ENCODE measurements at regions not wholly inside any gene's neighbourhood (a gene's known extent, or its start where the extent isn't known, plus 50 kb on each side); places are given as distances from the start of the nearest gene placed in this dataset.

- no peak for DNase-seq
- Mint-ChIP-seq H3K27ac (ENCODE audit: unreplicated experiment) (no peak overlapping the region), H3K36me3 (ENCODE audit: insufficient read depth, unreplicated experiment) (no peaks in the 10 kb centered on the region), H3K27me3 (ENCODE audit: insufficient read depth, unreplicated experiment) (no peaks in the 10 kb centered on the region), H3K4me1 (ENCODE audit: low read depth, unreplicated experiment) (no peaks in the 10 kb centered on the region), H3K4me3 (ENCODE audit: unreplicated experiment) (no peak overlapping the region), H3K9me3 (ENCODE audit: unreplicated experiment) (no peaks in the 10 kb centered on the region)
- BruUV-seq (replicated peaks) = no TSS peak
- CTCF ChIA-PET = no interaction called here
- TF ChIP-seq, protein P1, sequence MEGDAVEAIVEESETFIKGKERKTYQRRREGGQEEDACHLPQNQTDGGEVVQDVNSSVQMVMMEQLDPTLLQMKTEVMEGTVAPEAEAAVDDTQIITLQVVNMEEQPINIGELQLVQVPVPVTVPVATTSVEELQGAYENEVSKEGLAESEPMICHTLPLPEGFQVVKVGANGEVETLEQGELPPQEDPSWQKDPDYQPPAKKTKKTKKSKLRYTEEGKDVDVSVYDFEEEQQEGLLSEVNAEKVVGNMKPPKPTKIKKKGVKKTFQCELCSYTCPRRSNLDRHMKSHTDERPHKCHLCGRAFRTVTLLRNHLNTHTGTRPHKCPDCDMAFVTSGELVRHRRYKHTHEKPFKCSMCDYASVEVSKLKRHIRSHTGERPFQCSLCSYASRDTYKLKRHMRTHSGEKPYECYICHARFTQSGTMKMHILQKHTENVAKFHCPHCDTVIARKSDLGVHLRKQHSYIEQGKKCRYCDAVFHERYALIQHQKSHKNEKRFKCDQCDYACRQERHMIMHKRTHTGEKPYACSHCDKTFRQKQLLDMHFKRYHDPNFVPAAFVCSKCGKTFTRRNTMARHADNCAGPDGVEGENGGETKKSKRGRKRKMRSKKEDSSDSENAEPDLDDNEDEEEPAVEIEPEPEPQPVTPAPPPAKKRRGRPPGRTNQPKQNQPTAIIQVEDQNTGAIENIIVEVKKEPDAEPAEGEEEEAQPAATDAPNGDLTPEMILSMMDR (IDR thresholded peaks at IDR 0.05; ENCODE audit: insufficient read depth in 1 of 2, low read depth in 1 of 2, low read length in 1 of 2, severe bottlenecking in 1 of 2, unreplicated experiment in 1 of 2) = no peak
- H3K27me3 ChIP-seq (replicated peaks; ENCODE audit: control insufficient read depth, insufficient read depth, low read length) = no peaks in the 10 kb centered on the region
- POLR2A ChIA-PET = no interaction called here
- intact Hi-C loops (cut with micrococcal nuclease; ENCODE audit: unreplicated experiment) = no loop called here
- H3K4me3 ChIP-seq (ENCODE audit: low read depth, low read length) = no peak overlapping the region
- no peaks in the 10 kb centered on the region for H3K4me1 ChIP-seq
- no peaks in the 10 kb centered on the region for H3K9me3 ChIP-seq
- H3K36me3 ChIP-seq (ENCODE audit: control insufficient read depth, insufficient read depth, low read length) = no peaks in the 10 kb centered on the region
These were observed 86.5 kb upstream of the CENPW start for GRCh38 chr6:126253431-126253830.

DNA sequence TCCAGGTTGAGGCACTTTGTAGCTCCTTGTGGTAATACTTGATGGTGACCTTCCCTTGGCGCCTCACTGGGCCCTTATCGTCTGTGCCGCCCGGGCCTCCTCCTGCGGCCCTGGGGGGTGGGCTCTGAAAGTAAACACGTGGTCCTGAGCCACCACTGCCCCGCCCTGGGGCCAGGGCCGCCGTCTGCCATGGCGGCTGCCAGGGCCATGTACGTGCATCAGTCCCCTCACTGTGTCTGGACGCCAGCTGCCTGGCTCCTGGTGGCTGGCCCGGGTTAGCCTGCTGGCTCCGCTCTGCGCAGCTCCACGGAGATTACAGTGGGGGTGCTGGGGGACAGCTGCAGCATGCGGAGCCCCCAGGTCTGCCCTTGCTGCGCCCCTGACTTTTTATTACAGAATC lies 81.8 kb upstream of the CENPW start:
- ChIA-PET POLR2A (no interaction called here), CTCF (no interaction called here)
- Histone ChIP-seq H3K4me3 (ENCODE audit: low read depth, low read length) (no peak overlapping the region), H3K9me3 (no peaks in the 10 kb centered on the region), H3K4me1 (no peaks in the 10 kb centered on the region), H3K27me3 (replicated peaks; ENCODE audit: control insufficient read depth, insufficient read depth, low read length) (no peaks in the 10 kb centered on the region), H3K36me3 (ENCODE audit: control insufficient read depth, insufficient read depth, low read length) (no peaks in the 10 kb centered on the region)
- Mint-ChIP-seq H3K27me3 (ENCODE audit: insufficient read depth, unreplicated experiment) (no peaks in the 10 kb centered on the region), H3K27ac (ENCODE audit: unreplicated experiment) (no peak overlapping the region), H3K9me3 (ENCODE audit: unreplicated experiment) (peaks cover 27% of the 10 kb centered on the region), H3K4me3 (ENCODE audit: unreplicated experiment) (no peak overlapping the region), H3K4me1 (ENCODE audit: low read depth, unreplicated experiment) (no peaks in the 10 kb centered on the region), H3K36me3 (ENCODE audit: insufficient read depth, unreplicated experiment) (no peaks in the 10 kb centered on the region)
- TF ChIP-seq, protein P1 (IDR thresholded peaks at IDR 0.05; ENCODE audit: insufficient read depth in 1 of 2, low read depth in 1 of 2, low read length in 1 of 2, severe bottlenecking in 1 of 2, unreplicated experiment in 1 of 2) = no peak
- intact Hi-C loops (cut with micrococcal nuclease; ENCODE audit: unreplicated experiment) = no loop called here
- BruUV-seq (replicated peaks) = no TSS peak
- no peak for DNase-seq

GRCh38 chr6:126261792-126262421 lies 78.0 kb upstream of the CENPW start:
- Histone ChIP-seq H3K9me3 (no peaks in the 10 kb centered on the region), H3K4me3 (ENCODE audit: low read depth, low read length) (no peak overlapping the region), H3K4me1 (no peaks in the 10 kb centered on the region), H3K27me3 (replicated peaks; ENCODE audit: control insufficient read depth, insufficient read depth, low read length) (no peaks in the 10 kb centered on the region), H3K36me3 (ENCODE audit: control insufficient read depth, insufficient read depth, low read length) (no peaks in the 10 kb centered on the region)
- TF ChIP-seq, protein P1 (IDR thresholded peaks at IDR 0.05; ENCODE audit: insufficient read depth in 1 of 2, low read depth in 1 of 2, low read length in 1 of 2, severe bottlenecking in 1 of 2, unreplicated experiment in 1 of 2) = no peak
- DNase-seq = no peak
- no peak overlapping the region for H3K4me3 Mint-ChIP-seq (ENCODE audit: unreplicated experiment)
- no peaks in the 10 kb centered on the region for H3K36me3 Mint-ChIP-seq (ENCODE audit: insufficient read depth, unreplicated experiment)
- BruUV-seq (replicated peaks) = no TSS peak
- no peaks in the 10 kb centered on the region for H3K4me1 Mint-ChIP-seq (ENCODE audit: low read depth, unreplicated experiment)
- H3K9me3 Mint-ChIP-seq (ENCODE audit: unreplicated experiment) = peaks cover 27% of the 10 kb centered on the region
- CTCF ChIA-PET = no interaction called here
- no peak overlapping the region for H3K27ac Mint-ChIP-seq (ENCODE audit: unreplicated experiment)
- POLR2A ChIA-PET = no interaction called here
- intact Hi-C loops (cut with micrococcal nuclease; ENCODE audit: unreplicated experiment) = no loop called here
- H3K27me3 Mint-ChIP-seq (ENCODE audit: insufficient read depth, unreplicated experiment) = no peaks in the 10 kb centered on the region

Measured in Caco-2 (cell line).